BE2C (cell line): ENCODE measurements at regions not wholly inside any gene's neighbourhood (a gene's known extent, or its start where the extent isn't known, plus 50 kb on each side); places are given as distances from the start of the nearest gene placed in this dataset.

ENCODE experiments used
- DNase-seq: peaks from one replicate; pipeline ENCODE4 v3.0.0-alpha.2; 2020
- H3K27me3 ChIP-seq: fragments of 250-450 bp; sonication (Bioruptor Pico); 2 replicates; pipeline ENCODE4 v1.5.1; 2020; ENCODE audit warnings: mild to moderate bottlenecking
- H3K36me3 ChIP-seq: fragments of 250-450 bp; sonication (Bioruptor Pico); 2 replicates; pipeline ENCODE4 v1.5.1; 2020; ENCODE audit warnings: mild to moderate bottlenecking
- H3K4me1 ChIP-seq: fragments of 250-450 bp; sonication (Bioruptor Pico); 2 replicates; pipeline ENCODE4 v1.5.1; 2020
- H3K4me3 ChIP-seq: 2 replicates; pipeline ENCODE4 v1.5.1; 2011; ENCODE audit warnings: low read depth, low read length
- H3K9me3 ChIP-seq: fragments of 250-450 bp; sonication (Bioruptor Pico); 2 replicates; pipeline ENCODE4 v1.5.1; 2020
- CTCF ChIP-seq: IDR thresholded peaks from 2 replicates; pipeline ENCODE4 v1.5.1; 2012; ENCODE audit warnings: mild to moderate bottlenecking, low read depth, low read length

- Histone ChIP-seq H3K36me3 (no peaks in the 10 kb centered on the region), H3K4me1 (no peaks in the 10 kb centered on the region), H3K27me3 (peaks cover 5% of the 10 kb centered on the region), H3K4me3 (no peak overlapping the region), H3K9me3 (no peaks in the 10 kb centered on the region)
- no peak for DNase-seq
- TF ChIP-seq CTCF = no peak
These were observed 76.4 kb downstream of the ESM1 start for GRCh38 chr5:54908774-54909525.

GRCh38 chr5:54905942-54906537 lies 79.4 kb downstream of the ESM1 start:
- H3K9me3 ChIP-seq = no peaks in the 10 kb centered on the region
- H3K36me3 ChIP-seq = no peaks in the 10 kb centered on the region
- peak; percentile 72 for TF ChIP-seq CTCF
- peaks cover 5% of the 10 kb centered on the region for H3K27me3 ChIP-seq
- no peaks in the 10 kb centered on the region for H3K4me1 ChIP-seq
- H3K4me3 ChIP-seq = no peak overlapping the region
- peak; percentile 47 for DNase-seq

- no peaks in the 10 kb centered on the region for H3K4me1 ChIP-seq
- no peaks in the 10 kb centered on the region for H3K36me3 ChIP-seq
- no peak for TF ChIP-seq CTCF
- no peaks in the 10 kb centered on the region for H3K9me3 ChIP-seq
- DNase-seq = no peak
- peaks cover 5% of the 10 kb centered on the region for H3K27me3 ChIP-seq
- no peak overlapping the region for H3K4me3 ChIP-seq
These were observed 80.1 kb downstream of the ESM1 start for GRCh38 chr5:54905246-54905795.

- no peak for DNase-seq
These were observed 81.0 kb downstream of the ESM1 start for GRCh38 chr5:54904425-54904824.

GRCh38 chr5:54902791-54903473 lies 82.5 kb downstream of the ESM1 start:
- H3K4me1 ChIP-seq = no peaks in the 10 kb centered on the region
- no peak overlapping the region for H3K4me3 ChIP-seq
- no peaks in the 10 kb centered on the region for H3K36me3 ChIP-seq
- no peak for TF ChIP-seq CTCF
- no peak for DNase-seq
- peaks cover 5% of the 10 kb centered on the region for H3K27me3 ChIP-seq
- H3K9me3 ChIP-seq = no peaks in the 10 kb centered on the region

More at GRCh38 chr5:54904425-54904824, 81.0 kb downstream of the ESM1 start:
- Histone ChIP-seq H3K9me3 (no peaks in the 10 kb centered on the region), H3K4me1 (no peaks in the 10 kb centered on the region), H3K27me3 (peaks cover 5% of the 10 kb centered on the region), H3K36me3 (no peaks in the 10 kb centered on the region), H3K4me3 (no peak overlapping the region)
- peak; percentile 61 for TF ChIP-seq CTCF
